ENCODE measurements at regions not wholly inside any gene's neighbourhood (a gene's known extent, or its start where the extent isn't known, plus 50 kb on each side); places are given as distances from the start of the nearest gene placed in this dataset.
"Not testable (repeated sequence)": the region's sequence is repeated elsewhere in the genome, so short reads cannot be mapped to it uniquely, and the experiment has no call there.

- DNase-seq (ENCODE audit: low read depth in 2 of 2) = not testable (repeated sequence)
These were observed 52.3 kb downstream of the SEPTIN7 start for GRCh38 chr7:35853194-35853593.

GRCh38 chr7:35854311-35854710 lies 53.5 kb downstream of the SEPTIN7 start:
- DNase-seq (ENCODE audit: low read depth in 2 of 2) = no peak

- DNase-seq (ENCODE audit: low read depth in 2 of 2) = no peak
These were observed 55.3 kb downstream of the SEPTIN7 start for GRCh38 chr7:35856175-35856574.

- DNase-seq (ENCODE audit: low read depth in 2 of 2) = no peak
These were observed 59.8 kb downstream of the SEPTIN7 start for GRCh38 chr7:35860664-35861063.

- DNase-seq (ENCODE audit: low read depth in 2 of 2) = no peak
These were observed 64.4 kb downstream of the SEPTIN7 start for GRCh38 chr7:35865287-35865686.

- DNase-seq (ENCODE audit: low read depth in 2 of 2) = no peak
These were observed 65.3 kb downstream of the SEPTIN7 start for GRCh38 chr7:35866186-35866585.

- not testable (repeated sequence) for DNase-seq (ENCODE audit: low read depth in 2 of 2)
These were observed 68.3 kb downstream of the SEPTIN7 start for GRCh38 chr7:35869117-35869516.

- no peak for DNase-seq (ENCODE audit: low read depth in 2 of 2)
These were observed 69.0 kb downstream of the SEPTIN7 start for GRCh38 chr7:35869810-35870209.

- no peak for DNase-seq (ENCODE audit: low read depth in 2 of 2)
These were observed 71.0 kb downstream of the SEPTIN7 start for GRCh38 chr7:35871856-35872255.

GRCh38 chr7:35874886-35875285 lies 74.0 kb downstream of the SEPTIN7 start:
- DNase-seq (ENCODE audit: low read depth in 2 of 2) = no peak

GRCh38 chr7:35875292-35875691 lies 74.4 kb downstream of the SEPTIN7 start:
- no peak for DNase-seq (ENCODE audit: low read depth in 2 of 2)

GRCh38 chr7:35878351-35878750 lies 77.5 kb downstream of the SEPTIN7 start:
- peak; percentile 36 to 39 for DNase-seq (ENCODE audit: low read depth in 2 of 2)

- DNase-seq (ENCODE audit: low read depth in 2 of 2) = not testable (repeated sequence)
These were observed 86.6 kb downstream of the SEPTIN7 start for GRCh38 chr7:35887430-35887829.

GRCh38 chr7:35889001-35889400 lies 88.1 kb downstream of the SEPTIN7 start:
- DNase-seq (ENCODE audit: low read depth in 2 of 2) = no peak

GRCh38 chr7:35889870-35890269 lies 89.0 kb downstream of the SEPTIN7 start:
- no peak for DNase-seq (ENCODE audit: low read depth in 2 of 2)

GRCh38 chr7:35891004-35891830 lies 90.4 kb downstream of the SEPTIN7 start:
- DNase-seq (ENCODE audit: low read depth in 2 of 2) = no peak

GRCh38 chr7:35893649-35894048 lies 92.8 kb downstream of the SEPTIN7 start:
- no peak for DNase-seq (ENCODE audit: low read depth in 2 of 2)

GRCh38 chr7:35894721-35895120 lies 93.9 kb downstream of the SEPTIN7 start:
- DNase-seq (ENCODE audit: low read depth in 2 of 2) = no peak

GRCh38 chr7:35900651-35901050 lies 99.8 kb downstream of the SEPTIN7 start:
- no peak for DNase-seq (ENCODE audit: low read depth in 2 of 2)

- DNase-seq (ENCODE audit: low read depth in 2 of 2) = no peak
These were observed 104.7 kb downstream of the SEPTIN7 start for GRCh38 chr7:35905555-35905954.

GRCh38 chr7:35906191-35906908 lies 105.5 kb downstream of the SEPTIN7 start:
- DNase-seq (ENCODE audit: low read depth in 2 of 2) = peak; percentile 28 to 39

GRCh38 chr7:35908331-35909216 lies 107.7 kb downstream of the SEPTIN7 start:
- DNase-seq (ENCODE audit: low read depth in 2 of 2) = no peak

All from fibroblast of skin of left biceps (primary cell).